H1 (cell line): ENCODE measurements at regions not wholly inside any gene's neighbourhood (a gene's known extent, or its start where the extent isn't known, plus 50 kb on each side); places are given as distances from the start of the nearest gene placed in this dataset.

ENCODE experiments used
- CTCF ChIA-PET: fragments of 300-600 bp; sonication (Branson Sonifier 250); formaldehyde crosslinking; loops from one replicate; lab custom pipeline; 2021; ENCODE audit not compliant: partially characterized antibody; lab: Charles Lee
- POLR2A ChIA-PET: fragments of 300-600 bp; sonication (Branson Sonifier 250); formaldehyde crosslinking; loops from one replicate; lab custom pipeline; 2021; ENCODE audit warnings: inconsistent platforms; ENCODE audit not compliant: partially characterized antibody; lab: Charles Lee
- DNase-seq, 2 experiments: peaks; one replicate each; pipeline versions ENCODE4 v3.0.0 to v3.0.0-alpha.2; 2010 to 2022; ENCODE audit warnings: low spot score in 2 of 2, low read depth in 1 of 2, mixed read lengths in 1 of 2
- FAIRE-seq: peaks from 2 replicates; lab custom pipeline; 2011; peaks lifted over from hg19 to GRCh38; lab: Jason Lieb, UNC
- H2AFZ ChIP-seq: 2 replicates; pipeline ENCODE4 v1.8.1; 2012; ENCODE audit warnings: low read length, inconsistent platforms
- H2AK5ac ChIP-seq: 2 replicates; pipeline ENCODE4 v1.6.1; 2013; ENCODE audit warnings: low read depth, low read length
- H2BK120ac ChIP-seq: replicated peaks from 2 replicates; pipeline ENCODE3; 2013; ENCODE audit warnings: low read depth, low read length, inconsistent platforms
- H2BK12ac ChIP-seq: 2 replicates; pipeline ENCODE4 v1.6.1; 2013; ENCODE audit warnings: low read depth, low read length
- H2BK15ac ChIP-seq: 2 replicates; pipeline ENCODE4 v1.6.1; 2013; ENCODE audit warnings: low read length
- H2BK20ac ChIP-seq: 2 replicates; pipeline ENCODE4 v1.6.1; 2013; ENCODE audit warnings: low read length
- H2BK5ac ChIP-seq: 2 replicates; pipeline ENCODE4 v1.6.1; 2013; ENCODE audit warnings: low read depth, low read length
- H3K14ac ChIP-seq: 2 replicates; pipeline ENCODE4 v1.6.1; 2013; ENCODE audit warnings: inconsistent platforms; ENCODE audit not compliant: insufficient read length
- H3K18ac ChIP-seq: 2 replicates; pipeline ENCODE4 v1.6.1; 2013; ENCODE audit warnings: low read length; ENCODE audit errors: extremely low read depth
- H3K23ac ChIP-seq: 2 replicates; pipeline ENCODE4 v1.6.1; 2013; ENCODE audit warnings: inconsistent platforms; ENCODE audit not compliant: insufficient read length
- H3K23me2 ChIP-seq: 2 replicates; pipeline ENCODE4 v1.6.1; 2013; ENCODE audit warnings: low read depth, low read length
- H3K27ac ChIP-seq: 2 replicates; pipeline ENCODE4 v1.6.1; 2011; ENCODE audit warnings: low read depth, low read length, inconsistent platforms
- H3K27me3 ChIP-seq, 4 experiments: replicated peaks in 1 of 4; 1 replicate in 1 of 4; 2 replicates in 3 of 4; pipeline versions ENCODE4 v1.6.1 to v1.8.1; 2011 to 2013; ENCODE audit warnings: low read length in 3 of 4, mild to moderate bottlenecking in 3 of 4, inconsistent platforms in 2 of 4, mixed read lengths in 2 of 4, moderate library complexity in 1 of 4; ENCODE audit not compliant: control insufficient read depth in 3 of 4, insufficient read depth in 3 of 4; ENCODE audit errors: extremely low read depth in 1 of 4
- H3K36me3 ChIP-seq, 4 experiments: 2 replicates each; pipeline versions ENCODE4 v1.6.1 to v1.8.1; 2011 to 2013; ENCODE audit warnings: mild to moderate bottlenecking in 4 of 4, low read length in 3 of 4, moderate library complexity in 2 of 4, control low read depth in 1 of 4, inconsistent platforms in 1 of 4; ENCODE audit not compliant: insufficient read depth in 4 of 4, control insufficient read depth in 2 of 4
- H3K4ac ChIP-seq: replicated peaks from 2 replicates; pipeline ENCODE3; 2013; ENCODE audit warnings: low read length, low read depth, mixed read lengths, inconsistent platforms; ENCODE audit not compliant: insufficient read length
- H3K4me1 ChIP-seq, 4 experiments: replicated peaks in 1 of 4; 1 replicate in 1 of 4; 2 replicates in 3 of 4; pipeline versions ENCODE4 v1.6.1 to v1.8.1; 2011 to 2013; ENCODE audit warnings: low read length in 3 of 4, inconsistent platforms in 2 of 4, mixed read lengths in 1 of 4; ENCODE audit not compliant: insufficient read depth in 4 of 4, control insufficient read depth in 3 of 4
- H3K4me2 ChIP-seq, 2 experiments: 2 replicates each; pipeline versions ENCODE4 v1.6.1 to v1.8.1; 2011 to 2013; ENCODE audit warnings: low read depth in 2 of 2, low read length in 2 of 2, control low read depth in 1 of 2, inconsistent platforms in 1 of 2, mild to moderate bottlenecking in 1 of 2; ENCODE audit not compliant: insufficient read depth in 1 of 2
- H3K4me3 ChIP-seq, 4 experiments: fragments of 200-600, 300-600 bp in 1 of 4; sonication (generic), shearing (Covaris generic), sonication (Bioruptor Twin) in 1 of 4; 2 replicates each; pipeline versions ENCODE4 v1.5.1 to v1.8.1; 2011 to 2016; ENCODE audit warnings: low read length in 4 of 4, low read depth in 3 of 4, control low read depth in 2 of 4, inconsistent platforms in 2 of 4, mild to moderate bottlenecking in 2 of 4, mixed read lengths in 1 of 4, moderate library complexity in 1 of 4; ENCODE audit not compliant: insufficient read depth in 2 of 4; ENCODE audit errors: extremely low read depth in 1 of 4
- H3K56ac ChIP-seq: replicated peaks from 2 replicates; pipeline ENCODE3; 2013; ENCODE audit warnings: low read depth, mild to moderate bottlenecking, mixed read lengths, low read length, inconsistent platforms; ENCODE audit not compliant: insufficient read length
- H3K79me1 ChIP-seq: 2 replicates; pipeline ENCODE4 v1.6.1; 2013; ENCODE audit warnings: low read depth, low read length, control low read depth
- H3K79me2 ChIP-seq, 2 experiments: 2 replicates each; pipeline versions ENCODE4 v1.6.1 to v1.8.1; 2012 to 2013; ENCODE audit warnings: low read length in 2 of 2, mild to moderate bottlenecking in 2 of 2, inconsistent platforms in 1 of 2; ENCODE audit not compliant: insufficient read depth in 2 of 2, control insufficient read depth in 1 of 2
- H3K9ac ChIP-seq, 4 experiments: replicated peaks in 1 of 4; 1 replicate in 1 of 4; 2 replicates in 3 of 4; pipeline versions ENCODE4 v1.6.1 to v1.8.1; 2011 to 2013; ENCODE audit warnings: low read depth in 3 of 4, low read length in 3 of 4, control low read depth in 2 of 4, mild to moderate bottlenecking in 2 of 4, moderate library complexity in 2 of 4, inconsistent platforms in 1 of 4; ENCODE audit errors: extremely low read depth in 1 of 4
- H3K9me3 ChIP-seq, 2 experiments: 2 replicates each; pipeline versions ENCODE4 v1.6.1 to v1.8.1; 2012 to 2013; ENCODE audit warnings: mild to moderate bottlenecking in 2 of 2, moderate library complexity in 2 of 2, control low read depth in 1 of 2, inconsistent platforms in 1 of 2, low read depth in 1 of 2, low read length in 1 of 2, mixed read lengths in 1 of 2; ENCODE audit not compliant: insufficient read depth in 2 of 2
- H4K20me1 ChIP-seq, 2 experiments: replicated peaks in 1 of 2; 2 replicates each; pipeline versions ENCODE3 to v1.8.1; 2011 to 2013; ENCODE audit warnings: inconsistent platforms in 2 of 2, low read length in 2 of 2, mild to moderate bottlenecking in 1 of 2; ENCODE audit not compliant: insufficient read depth in 2 of 2, control insufficient read depth in 1 of 2
- H4K5ac ChIP-seq: 2 replicates; pipeline ENCODE4 v1.6.1; 2013; ENCODE audit warnings: low read length, low read depth, mixed read lengths, inconsistent platforms; ENCODE audit not compliant: insufficient read length
- H4K8ac ChIP-seq: 2 replicates; pipeline ENCODE4 v1.8.0; 2013; ENCODE audit warnings: mild to moderate bottlenecking, moderate library complexity, low read length, inconsistent platforms; ENCODE audit not compliant: insufficient read depth; ENCODE audit errors: extremely low read depth
- H4K91ac ChIP-seq: replicated peaks from 2 replicates; pipeline ENCODE3; 2013; ENCODE audit warnings: low read length, mixed read lengths, inconsistent platforms; ENCODE audit not compliant: insufficient read length
- CBX5 ChIP-seq: fragments of 300-800, 300-1000 bp; sonication (generic); IDR thresholded peaks from 2 replicates; pipeline ENCODE4 v1.7.1; 2016; ENCODE audit warnings: antibody characterized with exemption, low read length, low read depth
- EGR1 ChIP-seq: IDR thresholded peaks from 2 replicates; pipeline ENCODE4 v1.6.1; 2011; ENCODE audit warnings: low read depth, low read length, borderline replicate concordance
- POLR2A ChIP-seq, 2 experiments: IDR thresholded peaks; 1 replicate in 1 of 2; 2 replicates in 1 of 2; pipeline ENCODE4 v1.6.1; 2011; ENCODE audit warnings: low read depth in 2 of 2, low read length in 2 of 2, mild to moderate bottlenecking in 2 of 2; ENCODE audit errors: control extremely low read depth in 1 of 2
- TBP ChIP-seq: IDR thresholded peaks from 2 replicates; pipeline ENCODE4 v1.6.1; 2011; ENCODE audit warnings: low read depth, low read length, improper control_type of control experiment
- WGBS, 2 experiments: shearing (Covaris generic) in 1 of 2; methylation state at CpG; one replicate each; pipeline versions ENCODE4 v1.1.6 to v1.1.7; 2013 to 2015; ENCODE audit warnings: low lambda C conversion rate in 2 of 2, mixed read lengths in 2 of 2, inconsistent platforms in 1 of 2, low coverage in 1 of 2, missing lambda C conversion rate in 1 of 2; ENCODE audit not compliant: insufficient replicate concordance in 2 of 2, insufficient coverage in 1 of 2, insufficient read length in 1 of 2; ENCODE audit errors: extremely low coverage in 1 of 2, missing lambda C conversion rate in 1 of 2; 5-methylcytosine and 5-hydroxymethylcytosine counted together

- WGBS, 2 experiments = 92% methylated on average over 2 of the region's 2 CpGs; no CpG with 5 or more reads in 1 of the 2 experiments
- Histone ChIP-seq H3K9ac (no peak overlapping the region), H3K27me3 (no peaks in the 10 kb centered on the region), H3K56ac (no peak overlapping the region), H3K23ac (no peak overlapping the region), H3K79me2 (no peaks in the 10 kb centered on the region), H2BK5ac (no peak overlapping the region), H3K4me1 (no peaks in the 10 kb centered on the region), H3K27ac (no peak overlapping the region), H2AK5ac (no peak overlapping the region), H2BK12ac (no peak overlapping the region), H3K4ac (no peak overlapping the region), H4K8ac (no peak overlapping the region), H3K23me2 (no peaks in the 10 kb centered on the region), H4K91ac (no peak overlapping the region), H3K4me2 (no peak overlapping the region), H2BK20ac (no peak overlapping the region), H3K79me1 (no peaks in the 10 kb centered on the region), H2BK120ac (no peak overlapping the region), H3K18ac (no peak overlapping the region), H3K36me3 (no peaks in the 10 kb centered on the region), H4K20me1 (no peaks in the 10 kb centered on the region), H2BK15ac (no peak overlapping the region), H4K5ac (no peak overlapping the region), H3K4me3 (no peak overlapping the region), H3K14ac (no peak overlapping the region), H2AFZ (no peak overlapping the region), H3K9me3 (no peaks in the 10 kb centered on the region)
- ChIA-PET CTCF (interaction anchor here (1.3 kb wide), 1 partner anchor 13 kb away, joined by 3 read pairs; no protein-coding TSS in a partner anchor), POLR2A (no interaction called here)
- TF ChIP-seq POLR2A (IDR thresholded peaks at IDR 0.05; ENCODE audit: control extremely low read depth in 1 of 2, low read depth in 2 of 2, low read length in 2 of 2) (no peak), EGR1 (no peak), CBX5 (no peak), TBP (no peak)
- DNase-seq = no peak
- FAIRE-seq = no peak
Observed at GRCh38 chr2:48007699-48008268, 101.5 kb upstream of the FBXO11 start.
